NT2/D1 (cell line): ENCODE measurements at regions not wholly inside any gene's neighbourhood (a gene's known extent, or its start where the extent isn't known, plus 50 kb on each side); places are given as distances from the start of the nearest gene placed in this dataset.

Experiments
- DNase-seq: peaks from one replicate; pipeline ENCODE4 v3.0.0-alpha.2; 2011; ENCODE audit warnings: low read depth, low spot score
- H3K27me3 ChIP-seq: 2 replicates; pipeline ENCODE4 v1.6.0; 2011; ENCODE audit warnings: mild to moderate bottlenecking; ENCODE audit not compliant: insufficient read length, insufficient read depth
- H3K36me3 ChIP-seq: 2 replicates; pipeline ENCODE4 v1.6.1; 2011; ENCODE audit warnings: mild to moderate bottlenecking, low read length, mixed read lengths; ENCODE audit not compliant: insufficient read depth, insufficient read length
- H3K4me1 ChIP-seq: 2 replicates; pipeline ENCODE4 v1.5.1; 2011; ENCODE audit not compliant: insufficient read depth, insufficient read length
- H3K4me3 ChIP-seq: 2 replicates; pipeline ENCODE4 v1.5.1; 2011; ENCODE audit warnings: low read depth; ENCODE audit not compliant: insufficient read length
- H3K9ac ChIP-seq: 2 replicates; pipeline ENCODE4 v1.6.0; 2011; ENCODE audit warnings: low read depth; ENCODE audit not compliant: insufficient read length
- H3K9me3 ChIP-seq: 2 replicates; pipeline ENCODE4 v1.5.1; 2011; ENCODE audit warnings: mild to moderate bottlenecking, low read length; ENCODE audit not compliant: insufficient read depth
- SUZ12 ChIP-seq: IDR thresholded peaks from 2 replicates; pipeline ENCODE4 v1.6.1; 2011; ENCODE audit not compliant: insufficient read length, insufficient read depth; ENCODE audit errors: extremely low read depth
- YY1 ChIP-seq: IDR thresholded peaks from 2 replicates; pipeline ENCODE4 v1.6.1; 2011; ENCODE audit not compliant: insufficient read length, insufficient read depth
- ZNF274 ChIP-seq: IDR thresholded peaks from 2 replicates; pipeline ENCODE4 v1.6.1; 2011; ENCODE audit warnings: mild to moderate bottlenecking, low read depth, low read length

DNA sequence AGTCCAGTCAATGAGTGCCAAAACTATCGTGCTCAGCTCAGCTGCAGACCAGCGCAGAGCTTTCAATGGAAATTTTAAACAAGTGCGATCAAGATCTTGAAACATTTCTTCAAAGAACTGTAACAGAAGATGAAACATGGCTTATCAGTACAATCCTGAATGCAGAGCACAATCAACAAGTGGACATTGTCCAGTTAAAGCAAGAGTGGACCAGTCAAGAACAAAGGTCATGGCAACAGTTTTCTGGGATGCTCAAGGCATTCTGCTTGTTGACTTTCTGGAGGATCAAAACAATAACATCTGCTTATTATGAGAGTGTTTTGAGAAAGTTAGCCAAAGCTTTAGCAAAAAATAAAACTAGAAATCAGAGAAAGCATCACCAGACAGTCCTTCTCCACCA, 374.2 kb downstream of the SETD4 start:
- Histone ChIP-seq H3K9me3 (no peaks in the 10 kb centered on the region; the same call in 1 of the 2 replicates), H3K27me3 (no peaks in the 10 kb centered on the region), H3K4me3 (no peak overlapping the region), H3K36me3 (no peaks in the 10 kb centered on the region), H3K4me1 (no peaks in the 10 kb centered on the region), H3K9ac (no peak overlapping the region)
- DNase-seq, result no peak
- TF ChIP-seq ZNF274 (no peak), SUZ12 (no peak), YY1 (no peak)

DNA sequence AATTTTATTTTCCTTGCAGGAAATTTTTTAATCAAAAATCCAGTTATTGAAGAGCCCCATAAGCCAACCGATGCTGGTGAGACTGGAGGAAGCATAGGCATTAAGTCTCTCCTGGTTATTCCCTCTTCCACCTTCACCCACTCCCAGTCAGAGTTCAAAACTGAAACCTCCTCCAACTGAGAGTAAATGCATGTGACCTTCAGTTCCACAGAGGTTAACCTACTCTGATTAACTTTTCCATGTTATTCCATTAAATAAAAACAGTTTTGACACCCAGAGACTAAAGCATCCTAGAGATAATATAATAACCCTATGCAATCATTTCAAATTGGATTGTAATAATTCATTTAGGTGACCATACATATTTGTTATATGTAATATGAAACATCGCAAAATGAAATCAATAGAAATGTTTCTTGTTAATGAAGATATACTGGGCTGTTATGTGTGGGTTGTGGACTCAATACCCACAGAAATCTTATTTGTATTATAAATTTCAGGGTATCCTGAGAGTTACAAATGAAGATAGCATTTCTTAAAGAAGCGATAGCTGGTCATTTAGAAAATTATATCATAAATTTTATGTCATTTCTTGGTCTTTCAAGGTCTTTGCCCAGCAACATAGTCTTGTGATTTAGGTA, 376.5 kb downstream of the SETD4 start:
- no peak for DNase-seq
- Histone ChIP-seq H3K9ac (no peak overlapping the region), H3K27me3 (no peaks in the 10 kb centered on the region), H3K9me3 (no peaks in the 10 kb centered on the region), H3K4me1 (no peaks in the 10 kb centered on the region), H3K4me3 (no peak overlapping the region), H3K36me3 (no peaks in the 10 kb centered on the region)
- TF ChIP-seq SUZ12 (no peak), ZNF274 (no peak), YY1 (no peak)

DNA sequence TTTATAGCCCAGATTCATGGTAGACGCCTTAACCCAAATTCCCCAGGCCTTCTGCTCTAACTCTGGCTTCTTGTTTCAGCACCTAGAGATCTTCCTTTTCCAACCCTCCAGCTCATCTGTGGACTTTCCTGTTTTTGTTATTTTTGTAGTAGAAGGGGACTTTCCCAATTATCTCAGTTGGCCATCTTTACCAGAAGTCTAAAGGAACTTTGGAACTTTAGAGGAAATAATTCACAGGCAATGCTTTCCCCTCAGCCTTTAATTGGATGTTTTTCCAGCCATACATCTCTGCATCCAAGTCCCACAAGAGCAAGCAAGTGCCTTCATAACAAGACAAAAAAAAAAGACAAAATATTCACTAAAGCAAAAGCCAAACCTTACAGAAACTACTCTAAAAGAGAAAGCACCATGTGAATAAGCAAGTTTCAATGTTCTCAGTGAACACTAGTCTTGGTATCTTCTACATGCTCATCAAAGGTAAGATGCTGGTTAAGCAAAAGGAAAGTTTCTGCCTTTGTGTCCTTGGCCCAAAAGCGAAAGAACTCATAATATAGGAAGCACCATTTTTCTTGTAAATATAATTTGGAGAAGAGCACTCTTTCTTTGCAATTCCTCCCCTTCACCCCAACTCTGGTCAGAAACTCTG, 377.3 kb downstream of the SETD4 start:
- no peaks in the 10 kb centered on the region for H3K36me3 ChIP-seq
- H3K9ac ChIP-seq, result no peak overlapping the region
- no peaks in the 10 kb centered on the region for H3K9me3 ChIP-seq
- no peak overlapping the region for H3K4me3 ChIP-seq
- H3K27me3 ChIP-seq, result no peaks in the 10 kb centered on the region
- TF ChIP-seq YY1 (no peak), SUZ12 (no peak), ZNF274 (no peak)
- no peaks in the 10 kb centered on the region for H3K4me1 ChIP-seq
- DNase-seq, result no peak

DNA sequence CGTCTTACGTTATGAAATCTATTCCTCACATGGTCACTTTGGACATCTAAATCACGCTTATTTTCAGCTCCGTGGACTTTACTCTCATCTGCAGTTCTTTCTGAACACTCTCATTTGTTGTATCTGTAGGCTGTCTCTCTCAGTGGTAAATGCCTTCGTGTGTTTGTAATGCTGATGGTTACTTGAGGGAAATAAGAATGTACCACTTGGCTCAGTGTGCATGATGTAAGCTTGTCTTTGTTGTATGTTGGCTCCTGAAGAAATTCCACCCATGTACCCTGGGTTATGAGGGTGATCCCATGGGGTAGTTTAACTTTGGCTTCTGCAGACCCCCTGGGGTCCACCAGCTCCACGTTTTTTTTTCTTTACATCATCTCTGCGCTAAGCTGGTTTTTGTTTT, 378.4 kb downstream of the SETD4 start:
- no peaks in the 10 kb centered on the region for H3K27me3 ChIP-seq
- TF ChIP-seq SUZ12 (no peak), ZNF274 (no peak), YY1 (no peak)
- DNase-seq, result no peak
- no peak overlapping the region for H3K9ac ChIP-seq
- no peaks in the 10 kb centered on the region for H3K4me1 ChIP-seq
- H3K4me3 ChIP-seq, result no peak overlapping the region
- no peaks in the 10 kb centered on the region for H3K36me3 ChIP-seq
- H3K9me3 ChIP-seq, result no peaks in the 10 kb centered on the region

DNA sequence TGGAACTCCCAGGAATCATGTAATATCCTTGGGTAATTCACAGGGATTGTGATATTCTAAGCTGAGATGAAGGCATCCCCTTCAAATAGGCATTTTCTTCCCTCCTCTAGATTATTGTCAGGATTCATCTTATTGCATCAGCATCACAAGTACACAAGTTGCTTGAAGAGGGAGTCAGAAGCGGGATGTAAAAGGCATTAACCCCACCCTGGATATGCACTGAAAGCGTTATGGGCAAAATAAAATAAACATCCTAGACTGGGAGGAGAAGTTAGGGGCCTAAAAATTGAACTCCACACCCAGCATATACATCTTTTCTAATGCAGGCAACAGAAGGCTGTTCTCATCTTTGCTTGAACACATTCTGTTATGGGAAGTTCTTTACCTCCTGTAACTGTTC, 381.2 kb downstream of the SETD4 start:
- H3K27me3 ChIP-seq, result no peaks in the 10 kb centered on the region
- no peak overlapping the region for H3K9ac ChIP-seq
- no peaks in the 10 kb centered on the region for H3K36me3 ChIP-seq
- H3K4me1 ChIP-seq, result no peaks in the 10 kb centered on the region
- no peak for DNase-seq
- H3K9me3 ChIP-seq, result no peaks in the 10 kb centered on the region
- H3K4me3 ChIP-seq, result no peak overlapping the region
- TF ChIP-seq ZNF274 (no peak), YY1 (no peak), SUZ12 (no peak)

DNA sequence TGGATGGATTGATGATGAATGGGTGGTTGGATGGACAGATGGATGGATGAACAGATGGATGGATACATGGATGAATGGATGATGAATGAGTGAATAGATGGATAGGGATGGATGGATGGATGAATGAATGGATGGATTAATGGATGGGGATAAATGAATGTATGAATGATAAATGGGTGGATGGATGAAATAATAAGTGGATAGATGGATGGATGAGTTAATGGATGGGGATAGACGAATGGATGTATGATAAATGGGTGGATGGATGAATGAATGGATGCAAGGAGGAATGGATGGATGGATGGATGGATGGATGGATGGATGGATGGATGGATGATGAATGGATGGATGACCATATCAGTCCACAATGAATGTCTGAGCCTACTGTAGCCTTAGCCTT, 381.9 kb downstream of the SETD4 start:
- Histone ChIP-seq H3K9me3 (no peaks in the 10 kb centered on the region), H3K4me1 (no peaks in the 10 kb centered on the region), H3K9ac (no peak overlapping the region), H3K4me3 (no peak overlapping the region), H3K36me3 (no peaks in the 10 kb centered on the region), H3K27me3 (no peaks in the 10 kb centered on the region)
- DNase-seq, result no peak
- no peak for TF ChIP-seq SUZ12

DNA sequence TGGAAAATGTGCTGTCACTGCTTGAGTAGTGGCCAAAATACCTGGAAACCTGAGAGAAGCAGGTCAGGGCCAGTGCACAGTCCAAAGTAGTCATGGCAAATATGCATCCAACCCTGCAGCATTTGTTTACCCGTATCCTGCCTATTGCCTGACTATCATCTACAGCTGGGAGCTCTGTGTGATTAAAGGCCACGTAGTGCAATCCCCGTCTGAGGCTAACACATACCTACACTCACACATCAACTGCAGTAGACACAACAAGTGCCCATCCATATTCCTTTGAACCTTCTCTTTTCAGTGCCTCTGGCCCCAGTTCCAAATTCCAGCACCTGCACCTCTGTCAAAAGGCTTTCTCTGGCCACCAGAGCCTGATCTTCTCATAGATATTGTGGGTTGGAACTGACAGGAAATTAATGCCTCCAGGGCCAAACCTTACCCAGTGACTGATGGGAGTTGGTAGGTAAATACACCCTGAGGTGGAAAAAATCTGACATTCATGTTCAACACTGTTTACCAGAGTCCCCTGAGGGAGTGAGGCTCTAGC, 383.0 kb downstream of the SETD4 start:
- H3K9ac ChIP-seq, result no peak overlapping the region
- no peaks in the 10 kb centered on the region for H3K36me3 ChIP-seq

More for the DNA sequence above, 383.0 kb downstream of the SETD4 start:
- no peak for DNase-seq
- Histone ChIP-seq H3K4me3 (no peak overlapping the region), H3K9me3 (no peaks in the 10 kb centered on the region), H3K4me1 (no peaks in the 10 kb centered on the region), H3K27me3 (no peaks in the 10 kb centered on the region)
- no peak for TF ChIP-seq ZNF274
- TF ChIP-seq YY1, result no peak
- TF ChIP-seq SUZ12, result no peak
